Mesothelial cell of epicardium (in vitro differentiated cells): ENCODE measurements at regions not wholly inside any gene's neighbourhood (a gene's known extent, or its start where the extent isn't known, plus 50 kb on each side); places are given as distances from the start of the nearest gene placed in this dataset. TPM values are rescaled to one million over a fixed set of nuclear protein-coding genes. Genes with fewer than 3 reads are reported as not detected.
"Not testable (repeated sequence)": the region's sequence is repeated elsewhere in the genome, so short reads cannot be mapped to it uniquely, and the experiment has no call there.

Experiments
- DNase-seq, 2 experiments: peaks; one replicate each; pipeline ENCODE4 v3.0.0; 2021; ENCODE audit warnings: low spot score in 2 of 2; ENCODE audit not compliant: unreplicated experiment in 2 of 2
- H3K27ac Mint-ChIP-seq: 2 replicates; pipeline ENCODE4 v1.8.0; 2021; ENCODE audit warnings: mixed read lengths
- H3K27me3 Mint-ChIP-seq: 2 replicates; pipeline ENCODE4 v1.8.0; 2021; ENCODE audit warnings: low read depth, mixed read lengths
- H3K36me3 Mint-ChIP-seq: 2 replicates; pipeline ENCODE4 v1.8.0; 2021; ENCODE audit warnings: mixed read lengths
- H3K4me1 Mint-ChIP-seq: 2 replicates; pipeline ENCODE4 v1.8.0; 2021; ENCODE audit warnings: mixed read lengths
- H3K4me3 Mint-ChIP-seq: 2 replicates; pipeline ENCODE4 v1.8.0; 2021; ENCODE audit warnings: mild to moderate bottlenecking, moderate library complexity, mixed read lengths
- H3K9me3 Mint-ChIP-seq: 2 replicates; pipeline ENCODE4 v1.8.0; 2021; ENCODE audit warnings: mixed read lengths
- microRNA-seq: library from miRNA; unstranded; fragments of <30 nt; microRNA quantifications from one replicate; pipeline ENCODE4 v1.2.0, GENCODE V29; 2021; ENCODE audit warnings: inconsistent platforms, mixed read lengths

- H3K4me1 Mint-ChIP-seq, H3K9me3 Mint-ChIP-seq, H3K27me3 Mint-ChIP-seq, H3K36me3 Mint-ChIP-seq, H3K27ac Mint-ChIP-seq, H3K4me3 Mint-ChIP-seq, DNase-seq: not testable (repeated sequence)
Observed at GRCh38 chr16:21542075-21542474, 57.3 kb upstream of the METTL9 start.

- not testable (repeated sequence) for H3K36me3 Mint-ChIP-seq, H3K4me3 Mint-ChIP-seq, DNase-seq, H3K4me1 Mint-ChIP-seq, H3K27ac Mint-ChIP-seq, H3K9me3 Mint-ChIP-seq, H3K27me3 Mint-ChIP-seq
Observed at GRCh38 chr16:21542491-21543124, 56.8 kb upstream of the METTL9 start.

GRCh38 chr16:21543151-21543836 is 56.1 kb upstream of the METTL9 start:
- not testable (repeated sequence) for H3K27ac Mint-ChIP-seq, DNase-seq, H3K4me1 Mint-ChIP-seq, H3K36me3 Mint-ChIP-seq, H3K9me3 Mint-ChIP-seq, H3K4me3 Mint-ChIP-seq, H3K27me3 Mint-ChIP-seq

- H3K9me3 Mint-ChIP-seq, H3K4me1 Mint-ChIP-seq, H3K27ac Mint-ChIP-seq, H3K4me3 Mint-ChIP-seq, DNase-seq, H3K36me3 Mint-ChIP-seq, H3K27me3 Mint-ChIP-seq: not testable (repeated sequence)
Observed at GRCh38 chr16:21545664-21546326, 53.6 kb upstream of the METTL9 start.

- not testable (repeated sequence) for H3K4me1 Mint-ChIP-seq, H3K9me3 Mint-ChIP-seq, H3K27ac Mint-ChIP-seq, H3K27me3 Mint-ChIP-seq, H3K4me3 Mint-ChIP-seq, DNase-seq, H3K36me3 Mint-ChIP-seq
Observed at GRCh38 chr16:21549396-21549795, 50.0 kb upstream of the METTL9 start.

Small RNA genes in the stretch of these regions (microRNA-seq; reads per million reads assigned to microRNA genes)
- gene MIR3680-1: not detected
